ENCODE measurements at regions not wholly inside any gene's neighbourhood (a gene's known extent, or its start where the extent isn't known, plus 50 kb on each side); places are given as distances from the start of the nearest gene placed in this dataset.

GRCh38 chr6:140464720-140465119 is 1090.3 kb upstream of the CITED2 start:
- no peak for TF ChIP-seq EZH2 (optimal IDR thresholded peaks at IDR 0.05; ENCODE audit: low read depth, low read length)
- TF ChIP-seq, protein P1, sequence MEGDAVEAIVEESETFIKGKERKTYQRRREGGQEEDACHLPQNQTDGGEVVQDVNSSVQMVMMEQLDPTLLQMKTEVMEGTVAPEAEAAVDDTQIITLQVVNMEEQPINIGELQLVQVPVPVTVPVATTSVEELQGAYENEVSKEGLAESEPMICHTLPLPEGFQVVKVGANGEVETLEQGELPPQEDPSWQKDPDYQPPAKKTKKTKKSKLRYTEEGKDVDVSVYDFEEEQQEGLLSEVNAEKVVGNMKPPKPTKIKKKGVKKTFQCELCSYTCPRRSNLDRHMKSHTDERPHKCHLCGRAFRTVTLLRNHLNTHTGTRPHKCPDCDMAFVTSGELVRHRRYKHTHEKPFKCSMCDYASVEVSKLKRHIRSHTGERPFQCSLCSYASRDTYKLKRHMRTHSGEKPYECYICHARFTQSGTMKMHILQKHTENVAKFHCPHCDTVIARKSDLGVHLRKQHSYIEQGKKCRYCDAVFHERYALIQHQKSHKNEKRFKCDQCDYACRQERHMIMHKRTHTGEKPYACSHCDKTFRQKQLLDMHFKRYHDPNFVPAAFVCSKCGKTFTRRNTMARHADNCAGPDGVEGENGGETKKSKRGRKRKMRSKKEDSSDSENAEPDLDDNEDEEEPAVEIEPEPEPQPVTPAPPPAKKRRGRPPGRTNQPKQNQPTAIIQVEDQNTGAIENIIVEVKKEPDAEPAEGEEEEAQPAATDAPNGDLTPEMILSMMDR (IDR thresholded peaks at IDR 0.05; ENCODE audit: low read length): no peak
- TF ChIP-seq EZH2phosphoT487 (IDR thresholded peaks at IDR 0.05; ENCODE audit: low read length): no peak
